ENCODE measurements at regions not wholly inside any gene's neighbourhood (a gene's known extent, or its start where the extent isn't known, plus 50 kb on each side); places are given as distances from the start of the nearest gene placed in this dataset.
"Not testable (repeated sequence)": the region's sequence is repeated elsewhere in the genome, so short reads cannot be mapped to it uniquely, and the experiment has no call there.

- TF ChIP-seq POLR2A, CTCF (IDR thresholded peaks at IDR 0.05): not testable (repeated sequence)
Observed at GRCh38 chr6:113029161-113029560, 682.0 kb downstream of the RFPL4B start.
